ENCODE measurements at regions not wholly inside any gene's neighbourhood (a gene's known extent, or its start where the extent isn't known, plus 50 kb on each side); places are given as distances from the start of the nearest gene placed in this dataset.

GRCh38 chr3:25038922-25039321, 389.1 kb upstream of the RARB start:
- H3K4me3 Mint-ChIP-seq, result no peak overlapping the region
- peaks cover 5% of the 10 kb centered on the region for H3K9me3 Mint-ChIP-seq
- no peak overlapping the region for H3K27ac Mint-ChIP-seq
- H3K4me1 Mint-ChIP-seq, result no peaks in the 10 kb centered on the region
- ATAC-seq, result no peak
- H3K36me3 Mint-ChIP-seq, result no peaks in the 10 kb centered on the region
- no peak for DNase-seq (ENCODE audit: low spot score in 2 of 2)

DNA sequence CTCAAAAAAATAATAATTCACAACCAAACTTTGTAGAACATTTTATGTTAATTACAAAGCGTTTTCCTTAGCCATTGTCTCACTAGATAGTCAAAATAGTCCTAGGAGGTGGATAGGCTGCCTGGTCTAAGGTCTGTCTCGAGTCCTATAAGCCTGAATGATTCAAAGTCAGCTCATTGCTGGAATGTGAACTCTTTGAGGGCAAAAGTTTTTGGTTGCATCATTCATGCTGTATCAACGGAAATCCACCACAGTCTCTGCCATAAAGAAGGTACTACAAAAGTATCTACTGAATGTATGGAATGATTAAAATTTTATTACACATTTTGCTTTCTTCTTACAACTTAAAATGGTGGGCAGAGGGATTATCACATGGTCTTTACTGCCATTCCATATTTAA, 387.3 kb upstream of the RARB start:
- H3K4me3 Mint-ChIP-seq, result no peak overlapping the region
- ATAC-seq, result no peak
- H3K9me3 Mint-ChIP-seq, result peaks cover 2% of the 10 kb centered on the region
- H3K4me1 Mint-ChIP-seq, result no peaks in the 10 kb centered on the region
- no peak overlapping the region for H3K27ac Mint-ChIP-seq
- DNase-seq (ENCODE audit: low spot score in 2 of 2), result no peak
- no peaks in the 10 kb centered on the region for H3K36me3 Mint-ChIP-seq

DNA sequence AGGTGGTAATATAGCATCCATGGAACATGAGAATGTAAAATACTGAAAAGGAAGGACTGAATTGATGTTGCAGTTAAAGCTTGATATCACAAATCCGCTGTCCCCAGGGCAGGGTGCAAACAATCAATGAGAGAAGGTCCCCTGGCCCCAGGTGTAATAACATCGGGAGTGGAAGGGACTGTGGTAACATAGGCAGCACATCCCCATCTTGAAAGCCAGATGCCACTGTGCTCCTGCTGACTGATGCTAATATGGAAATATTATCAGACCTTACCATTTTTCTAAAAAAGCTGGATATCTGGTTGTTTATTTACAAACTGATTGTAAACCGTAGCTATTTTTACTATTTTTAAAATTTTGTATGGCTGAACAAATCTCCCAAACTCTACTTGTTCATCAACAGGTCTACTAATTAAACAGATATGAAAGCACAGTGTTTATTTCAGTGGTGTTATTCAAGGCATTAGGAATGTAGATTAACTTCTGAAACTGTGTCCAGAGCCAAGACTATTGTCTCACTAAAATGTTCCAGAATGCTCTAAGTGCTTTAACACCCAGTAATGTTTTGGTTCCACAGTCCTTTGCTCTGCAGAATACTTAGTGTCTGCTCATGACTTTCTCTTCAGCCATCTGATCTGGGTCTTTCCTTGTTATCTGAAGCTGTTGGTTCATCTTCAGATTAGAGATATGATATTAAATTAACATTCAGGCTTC, 386.0 kb upstream of the RARB start:
- Mint-ChIP-seq H3K9me3 (peaks cover 2% of the 10 kb centered on the region), H3K36me3 (no peaks in the 10 kb centered on the region), H3K4me1 (no peaks in the 10 kb centered on the region), H3K4me3 (no peak overlapping the region), H3K27ac (no peak overlapping the region)
- ATAC-seq, result no peak
- no peak for DNase-seq (ENCODE audit: low spot score in 2 of 2)

DNA sequence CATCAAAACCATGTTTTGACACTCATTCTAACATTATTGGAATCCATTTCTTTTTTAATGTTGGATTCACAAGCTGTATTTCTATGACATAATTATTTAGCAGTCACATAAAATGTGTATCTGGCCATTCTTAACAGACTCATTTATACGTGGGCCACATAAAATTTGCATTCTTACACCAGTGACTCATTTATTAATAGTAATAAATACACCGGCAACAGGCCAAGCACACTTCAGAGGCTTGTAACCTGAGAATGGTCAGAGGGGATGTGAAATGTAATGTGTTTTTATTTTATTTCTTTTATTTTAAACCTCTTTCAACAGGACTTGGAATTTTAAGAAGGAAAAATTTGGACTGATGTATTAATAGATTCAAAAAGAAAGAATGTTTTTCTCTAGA, 384.9 kb upstream of the RARB start:
- H3K36me3 Mint-ChIP-seq, result no peaks in the 10 kb centered on the region
- H3K27ac Mint-ChIP-seq, result no peak overlapping the region
- H3K9me3 Mint-ChIP-seq, result peaks cover 2% of the 10 kb centered on the region
- no peak overlapping the region for H3K4me3 Mint-ChIP-seq
- no peak for DNase-seq (ENCODE audit: low spot score in 2 of 2)
- no peaks in the 10 kb centered on the region for H3K4me1 Mint-ChIP-seq
- ATAC-seq, result no peak

DNA sequence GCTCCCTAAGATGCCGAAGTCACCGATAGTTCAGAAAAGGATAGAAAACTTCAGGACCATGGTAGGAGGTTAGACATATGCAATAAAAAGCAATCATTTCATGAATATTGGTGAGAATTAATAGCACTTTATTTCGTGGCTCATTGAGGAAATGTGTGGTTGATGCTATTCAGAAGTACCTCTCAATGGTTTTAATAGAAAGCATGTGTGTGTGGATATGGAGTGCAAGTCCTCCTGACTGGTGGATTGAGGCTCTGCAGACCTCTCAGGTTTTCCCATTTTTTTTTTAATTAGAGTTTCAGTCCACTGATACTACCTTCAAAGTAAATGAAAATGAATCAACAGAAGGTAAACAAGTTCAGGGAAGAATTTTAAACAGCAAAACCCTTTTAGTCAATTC, 384.3 kb upstream of the RARB start:
- peaks cover 2% of the 10 kb centered on the region for H3K9me3 Mint-ChIP-seq
- no peaks in the 10 kb centered on the region for H3K36me3 Mint-ChIP-seq
- H3K27ac Mint-ChIP-seq, result no peak overlapping the region
- no peaks in the 10 kb centered on the region for H3K4me1 Mint-ChIP-seq
- no peak for ATAC-seq
- H3K4me3 Mint-ChIP-seq, result no peak overlapping the region
- no peak for DNase-seq (ENCODE audit: low spot score in 2 of 2)

DNA sequence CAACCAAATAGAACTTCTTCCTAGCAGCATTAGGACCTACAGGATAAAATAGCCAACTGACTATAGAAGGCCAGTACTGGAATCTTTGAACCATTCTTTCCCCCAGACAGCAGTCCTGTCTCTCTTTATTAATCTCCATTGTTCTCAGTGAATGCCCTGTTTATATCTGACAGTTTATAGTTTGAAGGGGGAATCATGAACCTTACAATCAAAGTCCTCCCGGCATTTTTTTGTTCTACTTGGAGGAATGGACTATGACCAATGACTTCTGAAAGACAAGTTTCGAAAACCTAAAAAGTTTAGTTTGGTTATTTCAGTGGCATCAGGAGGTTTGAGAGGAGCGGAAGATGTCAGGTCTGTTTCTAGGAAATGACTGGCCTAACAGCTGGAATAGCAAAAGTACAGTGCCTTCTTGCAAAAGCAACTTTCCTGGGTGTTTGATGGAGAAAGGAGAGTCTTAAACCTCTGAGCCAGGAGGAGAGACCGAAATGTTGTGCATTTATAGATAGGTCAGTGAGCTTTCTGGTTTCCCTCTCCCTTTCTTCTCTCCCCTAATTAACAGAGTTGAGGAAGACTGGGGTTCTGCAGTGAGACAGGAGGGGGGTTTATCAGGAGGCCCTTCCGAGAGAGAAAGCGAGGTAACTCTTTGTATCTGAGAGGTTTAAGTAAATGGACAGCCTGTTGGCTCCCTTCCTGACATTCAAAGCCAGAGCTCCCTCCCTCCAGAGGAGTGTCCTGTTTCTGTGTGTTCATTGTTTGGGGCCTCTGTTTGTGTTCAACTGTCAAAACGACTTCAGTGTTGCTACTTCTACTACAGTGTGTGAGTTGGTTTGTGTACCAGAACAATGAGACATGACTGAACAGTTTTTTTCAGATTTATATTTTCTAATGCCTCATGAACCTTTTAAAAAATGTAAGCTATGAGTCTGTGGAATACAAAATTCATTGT, 383.0 kb upstream of the RARB start:
- peaks cover 2% of the 10 kb centered on the region for H3K9me3 Mint-ChIP-seq

DNA sequence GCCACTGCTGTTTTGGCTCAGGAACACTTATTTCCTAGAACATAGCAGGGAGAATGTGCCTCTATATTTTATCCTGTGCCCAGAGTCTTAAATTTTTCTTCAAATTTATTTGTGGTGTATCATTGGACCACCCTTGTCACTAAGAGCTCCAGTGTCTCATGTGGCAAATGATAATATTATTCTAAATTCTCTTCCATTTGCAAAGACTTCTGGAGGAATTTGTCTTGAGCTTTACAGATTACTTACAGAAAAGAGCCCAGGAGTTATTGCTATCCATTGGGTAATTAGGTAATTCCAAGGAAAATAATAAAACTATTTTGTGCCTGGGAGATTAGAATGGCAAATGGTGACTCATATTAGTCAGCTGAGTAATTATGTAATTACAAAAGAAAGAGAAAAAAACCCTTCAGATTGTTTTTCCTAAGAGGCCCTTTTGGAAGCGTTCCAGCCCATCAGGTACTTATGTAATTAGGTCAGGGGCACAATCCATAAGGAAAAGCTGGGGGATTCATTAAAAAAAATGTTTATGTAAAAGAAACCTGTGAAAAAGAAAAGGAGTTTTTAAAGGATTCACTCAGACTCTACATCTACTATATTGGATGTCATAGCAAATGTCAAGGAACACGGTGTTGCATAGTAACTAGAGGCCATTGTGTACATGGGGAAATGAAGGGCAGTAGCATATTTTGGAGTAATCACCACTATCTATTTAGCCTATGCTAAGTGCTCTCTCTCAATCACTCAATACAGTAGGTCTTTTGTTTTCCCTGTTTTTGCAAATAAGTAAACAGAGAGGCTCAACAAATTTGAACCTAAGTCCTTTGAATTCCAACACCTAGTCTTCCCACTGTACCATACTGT, 380.9 kb upstream of the RARB start:
- DNase-seq (ENCODE audit: low spot score in 2 of 2), result no peak
- ATAC-seq, result no peak
- no peak overlapping the region for H3K4me3 Mint-ChIP-seq
- no peaks in the 10 kb centered on the region for H3K4me1 Mint-ChIP-seq
- no peaks in the 10 kb centered on the region for H3K36me3 Mint-ChIP-seq
- no peak overlapping the region for H3K27ac Mint-ChIP-seq
- peaks cover 8% of the 10 kb centered on the region for H3K9me3 Mint-ChIP-seq

More for the DNA sequence above, 383.0 kb upstream of the RARB start:
- Mint-ChIP-seq H3K4me3 (no peak overlapping the region), H3K27ac (no peak overlapping the region), H3K36me3 (no peaks in the 10 kb centered on the region), H3K4me1 (no peaks in the 10 kb centered on the region)
- ATAC-seq (no peak), DNase-seq (ENCODE audit: low spot score in 2 of 2) (no peak)

- peaks cover 12% of the 10 kb centered on the region for H3K9me3 Mint-ChIP-seq
- H3K27ac Mint-ChIP-seq, result no peak overlapping the region
- ATAC-seq (no peak), DNase-seq (ENCODE audit: low spot score in 2 of 2) (no peak)
- no peaks in the 10 kb centered on the region for H3K36me3 Mint-ChIP-seq
- H3K4me1 Mint-ChIP-seq, result no peaks in the 10 kb centered on the region
- H3K4me3 Mint-ChIP-seq, result no peak overlapping the region
These were observed 378.8 kb upstream of the RARB start for GRCh38 chr3:25049304-25049703.

- Mint-ChIP-seq H3K27ac (no peak overlapping the region), H3K9me3 (peaks cover 13% of the 10 kb centered on the region), H3K4me3 (no peak overlapping the region), H3K36me3 (no peaks in the 10 kb centered on the region), H3K4me1 (no peaks in the 10 kb centered on the region)
- ATAC-seq, result no peak
- no peak for DNase-seq (ENCODE audit: low spot score in 2 of 2)
These were observed 374.7 kb upstream of the RARB start for GRCh38 chr3:25053360-25053759.

- no peaks in the 10 kb centered on the region for H3K4me1 Mint-ChIP-seq
- H3K36me3 Mint-ChIP-seq, result no peaks in the 10 kb centered on the region
- no peak overlapping the region for H3K4me3 Mint-ChIP-seq
- ATAC-seq (no peak), DNase-seq (ENCODE audit: low spot score in 2 of 2) (no peak)
- no peak overlapping the region for H3K27ac Mint-ChIP-seq
- peaks cover 6% of the 10 kb centered on the region for H3K9me3 Mint-ChIP-seq
These were observed 371.9 kb upstream of the RARB start for GRCh38 chr3:25056036-25056755.

- Mint-ChIP-seq H3K4me3 (no peak overlapping the region), H3K27ac (no peak overlapping the region), H3K36me3 (no peaks in the 10 kb centered on the region), H3K4me1 (no peaks in the 10 kb centered on the region), H3K9me3 (peaks cover 6% of the 10 kb centered on the region)
- no peak for ATAC-seq
- no peak for DNase-seq (ENCODE audit: low spot score in 2 of 2)
These were observed 371.2 kb upstream of the RARB start for GRCh38 chr3:25056803-25057351.

DNA sequence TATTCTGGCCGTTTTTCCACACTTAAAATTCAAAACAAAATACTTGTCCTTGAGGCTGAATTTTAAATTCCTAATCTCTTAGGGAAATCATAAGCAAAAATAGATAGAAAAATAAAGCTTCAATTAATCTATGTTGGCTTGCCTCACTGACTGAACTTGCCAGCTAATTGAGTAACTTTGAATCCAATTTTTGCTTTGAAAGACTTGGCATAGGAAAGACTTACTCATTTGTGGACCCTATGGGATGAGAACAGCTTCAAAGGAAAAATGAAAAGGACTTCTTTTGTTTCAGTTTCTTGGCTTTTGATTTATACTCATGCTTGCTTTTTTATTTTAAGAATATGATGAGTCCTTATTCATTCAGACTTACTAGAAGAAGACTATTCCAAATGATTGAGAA, 370.7 kb upstream of the RARB start:
- Mint-ChIP-seq H3K4me3 (no peak overlapping the region), H3K36me3 (no peaks in the 10 kb centered on the region)
- no peak for ATAC-seq

DNA sequence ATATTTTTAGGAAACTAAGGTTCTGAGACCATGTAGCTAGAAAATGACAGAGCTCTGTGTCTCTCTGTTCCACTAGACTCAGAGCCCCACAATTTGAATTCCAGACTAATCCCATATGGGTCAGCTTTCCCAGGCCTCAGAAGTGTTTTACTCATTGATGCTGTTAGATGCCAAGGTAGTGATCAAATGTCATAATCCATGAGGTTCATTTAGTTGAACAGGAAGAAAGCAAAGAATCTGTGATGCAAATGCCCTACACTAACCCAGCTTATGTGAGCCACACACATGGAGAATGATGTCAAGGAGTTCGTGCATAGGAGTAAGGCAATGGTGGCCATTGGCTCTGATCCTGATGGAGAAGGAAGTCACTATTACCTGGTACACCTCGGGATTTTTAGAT, 363.4 kb upstream of the RARB start:
- H3K4me1 Mint-ChIP-seq, result no peaks in the 10 kb centered on the region
- H3K9me3 Mint-ChIP-seq, result peaks cover 8% of the 10 kb centered on the region
- H3K36me3 Mint-ChIP-seq, result no peaks in the 10 kb centered on the region
- no peak overlapping the region for H3K27ac Mint-ChIP-seq
- DNase-seq (ENCODE audit: low spot score in 2 of 2), result no peak
- H3K4me3 Mint-ChIP-seq, result no peak overlapping the region
- ATAC-seq, result no peak

More for the DNA sequence above, 370.7 kb upstream of the RARB start:
- no peak overlapping the region for H3K27ac Mint-ChIP-seq
- no peak for DNase-seq (ENCODE audit: low spot score in 2 of 2)
- no peaks in the 10 kb centered on the region for H3K4me1 Mint-ChIP-seq
- peaks cover 6% of the 10 kb centered on the region for H3K9me3 Mint-ChIP-seq

GRCh38 chr3:25069970-25070369, 358.1 kb upstream of the RARB start:
- no peak overlapping the region for H3K4me3 Mint-ChIP-seq
- H3K27ac Mint-ChIP-seq, result no peak overlapping the region
- DNase-seq (ENCODE audit: low spot score in 2 of 2) (no peak), ATAC-seq (no peak)
- H3K36me3 Mint-ChIP-seq, result no peaks in the 10 kb centered on the region
- H3K4me1 Mint-ChIP-seq, result no peaks in the 10 kb centered on the region
- peaks cover 16% of the 10 kb centered on the region for H3K9me3 Mint-ChIP-seq

Measured in stimulated activated effector memory CD8-positive, alpha-beta T cell treated with anti-CD3 and anti-CD28 coated beads, Interleukin-12 subunit alpha, Interleukin-12 subunit beta, amount 100 ng/mL, for 72 hours (primary cell).